ENCODE measurements at regions not wholly inside any gene's neighbourhood (a gene's known extent, or its start where the extent isn't known, plus 50 kb on each side); places are given as distances from the start of the nearest gene placed in this dataset.

DNA sequence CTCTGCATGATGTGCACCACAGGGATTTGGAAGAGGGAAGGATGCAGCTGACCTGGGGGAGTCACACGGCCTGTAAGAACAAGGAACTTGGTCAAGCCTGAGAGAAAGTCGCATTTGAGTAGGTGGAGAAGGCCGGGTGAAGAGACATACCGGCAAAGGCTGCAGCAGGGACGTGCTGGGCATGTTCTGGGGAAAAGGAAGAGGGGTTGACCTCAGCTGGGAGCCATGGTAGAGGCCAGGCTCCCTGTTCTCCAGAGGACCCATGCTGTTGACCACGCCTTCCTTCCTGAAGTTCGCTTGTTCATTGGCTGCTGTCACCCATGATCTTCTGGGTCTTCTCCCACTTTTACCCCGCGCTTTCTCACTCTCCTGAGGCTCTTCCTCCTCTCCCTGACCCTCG is 84.5 kb downstream of the HTR5A start:
- TF ChIP-seq, protein P1, sequence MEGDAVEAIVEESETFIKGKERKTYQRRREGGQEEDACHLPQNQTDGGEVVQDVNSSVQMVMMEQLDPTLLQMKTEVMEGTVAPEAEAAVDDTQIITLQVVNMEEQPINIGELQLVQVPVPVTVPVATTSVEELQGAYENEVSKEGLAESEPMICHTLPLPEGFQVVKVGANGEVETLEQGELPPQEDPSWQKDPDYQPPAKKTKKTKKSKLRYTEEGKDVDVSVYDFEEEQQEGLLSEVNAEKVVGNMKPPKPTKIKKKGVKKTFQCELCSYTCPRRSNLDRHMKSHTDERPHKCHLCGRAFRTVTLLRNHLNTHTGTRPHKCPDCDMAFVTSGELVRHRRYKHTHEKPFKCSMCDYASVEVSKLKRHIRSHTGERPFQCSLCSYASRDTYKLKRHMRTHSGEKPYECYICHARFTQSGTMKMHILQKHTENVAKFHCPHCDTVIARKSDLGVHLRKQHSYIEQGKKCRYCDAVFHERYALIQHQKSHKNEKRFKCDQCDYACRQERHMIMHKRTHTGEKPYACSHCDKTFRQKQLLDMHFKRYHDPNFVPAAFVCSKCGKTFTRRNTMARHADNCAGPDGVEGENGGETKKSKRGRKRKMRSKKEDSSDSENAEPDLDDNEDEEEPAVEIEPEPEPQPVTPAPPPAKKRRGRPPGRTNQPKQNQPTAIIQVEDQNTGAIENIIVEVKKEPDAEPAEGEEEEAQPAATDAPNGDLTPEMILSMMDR (IDR thresholded peaks at IDR 0.05), result no peak
- TF ChIP-seq EZH2 (IDR thresholded peaks at IDR 0.05) (no peak), EZH2phosphoT487 (IDR thresholded peaks at IDR 0.05) (no peak)

All from neural progenitor cell (in vitro differentiated cells).